ENCODE measurements at regions not wholly inside any gene's neighbourhood (a gene's known extent, or its start where the extent isn't known, plus 50 kb on each side); places are given as distances from the start of the nearest gene placed in this dataset.

DNA sequence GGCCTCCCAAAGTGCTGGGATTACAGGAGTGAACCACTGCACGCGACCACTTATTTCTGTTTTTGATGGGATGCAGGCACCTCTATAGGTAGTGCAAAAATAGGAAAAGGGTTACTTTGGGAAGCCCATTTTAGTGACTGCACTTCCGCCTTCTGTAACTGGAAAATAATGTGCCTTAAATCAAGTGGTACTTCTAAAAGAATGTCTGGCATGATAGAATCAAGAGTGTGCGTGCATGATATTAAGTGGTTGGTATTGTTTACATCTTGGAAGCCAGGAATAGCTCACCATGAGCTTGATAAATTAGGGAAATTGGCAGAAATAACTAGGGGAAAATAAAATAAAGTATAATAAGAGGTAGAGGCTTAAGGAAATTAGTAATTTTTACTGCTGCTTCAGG lies 1067.0 kb downstream of the ADGRL2 start:
- H3K4me1 ChIP-seq (ENCODE audit: control insufficient read depth in 2 of 2, insufficient read depth in 2 of 2, low read length in 2 of 2): no peaks in the 10 kb centered on the region
- ChIA-PET POLR2A (no interaction called here), CTCF (no interaction called here)
- Mint-ChIP-seq H3K4me1 (no peaks in the 10 kb centered on the region), H3K4me3 (no peak overlapping the region), H3K36me3 (no peaks in the 10 kb centered on the region), H3K27me3 (no peaks in the 10 kb centered on the region), H3K27ac (no peak overlapping the region), H3K9me3 (peaks cover 0 to 2% (median 0%) of the 10 kb centered on the region in 11 donors)
- intact Hi-C loops (cut with micrococcal nuclease): no loop called here
- H3K4me3 ChIP-seq (ENCODE audit: low read length): no peak overlapping the region
- H3K9me3 ChIP-seq (ENCODE audit: control insufficient read depth in 2 of 3, low read length in 3 of 3): no peaks in the 10 kb centered on the region
- H3K36me3 ChIP-seq (ENCODE audit: control insufficient read depth in 2 of 3, insufficient read depth in 3 of 3, low read length in 3 of 3): no peaks in the 10 kb centered on the region
- no peak for DNase-seq
- H3K27me3 ChIP-seq (ENCODE audit: control insufficient read depth in 2 of 2, insufficient read depth in 2 of 2, low read length in 2 of 2): no peaks in the 10 kb centered on the region
- no peak overlapping the region for H3K27ac ChIP-seq (ENCODE audit: low read depth, low read length)
- no peak for ATAC-seq

- CTCF ChIA-PET: no interaction called here
These were observed 1061.0 kb downstream of the ADGRL2 start for GRCh38 chr1:82861749-82862148.

GRCh38 chr1:82858031-82858430 lies 1057.3 kb downstream of the ADGRL2 start:
- H3K4me1 Mint-ChIP-seq: no peaks in the 10 kb centered on the region
- H3K36me3 ChIP-seq (ENCODE audit: control insufficient read depth in 2 of 3, insufficient read depth in 3 of 3, low read length in 3 of 3): no peaks in the 10 kb centered on the region
- H3K36me3 Mint-ChIP-seq: no peaks in the 10 kb centered on the region
- ATAC-seq: no peak
- no peaks in the 10 kb centered on the region for H3K4me1 ChIP-seq (ENCODE audit: control insufficient read depth in 2 of 2, insufficient read depth in 2 of 2, low read length in 2 of 2)
- no peaks in the 10 kb centered on the region for H3K27me3 ChIP-seq (ENCODE audit: control insufficient read depth in 2 of 2, insufficient read depth in 2 of 2, low read length in 2 of 2)
- intact Hi-C loops (cut with micrococcal nuclease): no loop called here
- H3K27me3 Mint-ChIP-seq: no peaks in the 10 kb centered on the region
- H3K9me3 Mint-ChIP-seq: peaks cover 0 to 2% (median 0%) of the 10 kb centered on the region in 11 donors
- CTCF ChIA-PET: no interaction called here
- H3K9me3 ChIP-seq (ENCODE audit: control insufficient read depth in 2 of 3, low read length in 3 of 3): no peaks in the 10 kb centered on the region
- no peak overlapping the region for H3K27ac ChIP-seq (ENCODE audit: low read depth, low read length)
- no peak for DNase-seq
- POLR2A ChIA-PET: no interaction called here
- H3K4me3 Mint-ChIP-seq: no peak overlapping the region
- no peak overlapping the region for H3K27ac Mint-ChIP-seq
- H3K4me3 ChIP-seq (ENCODE audit: low read length): no peak overlapping the region

More at GRCh38 chr1:82861749-82862148, 1061.0 kb downstream of the ADGRL2 start:
- H3K4me1 ChIP-seq (ENCODE audit: control insufficient read depth in 2 of 2, insufficient read depth in 2 of 2, low read length in 2 of 2): no peaks in the 10 kb centered on the region
- no peaks in the 10 kb centered on the region for H3K36me3 ChIP-seq (ENCODE audit: control insufficient read depth in 2 of 3, insufficient read depth in 3 of 3, low read length in 3 of 3)
- H3K4me3 Mint-ChIP-seq: no peak overlapping the region
- no peaks in the 10 kb centered on the region for H3K4me1 Mint-ChIP-seq
- H3K36me3 Mint-ChIP-seq: no peaks in the 10 kb centered on the region
- intact Hi-C loops (cut with micrococcal nuclease): no loop called here
- POLR2A ChIA-PET: no interaction called here
- ATAC-seq: no peak
- no peak overlapping the region for H3K4me3 ChIP-seq (ENCODE audit: low read length)
- DNase-seq: no peak
- H3K27me3 ChIP-seq (ENCODE audit: control insufficient read depth in 2 of 2, insufficient read depth in 2 of 2, low read length in 2 of 2): no peaks in the 10 kb centered on the region
- no peak overlapping the region for H3K27ac ChIP-seq (ENCODE audit: low read depth, low read length)
- H3K27ac Mint-ChIP-seq: no peak overlapping the region
- H3K9me3 ChIP-seq (ENCODE audit: control insufficient read depth in 2 of 3, low read length in 3 of 3): no peaks in the 10 kb centered on the region
- H3K9me3 Mint-ChIP-seq: no peaks in the 10 kb centered on the region
- no peaks in the 10 kb centered on the region for H3K27me3 Mint-ChIP-seq

- ATAC-seq (no peak), DNase-seq (no peak)
- intact Hi-C loops (cut with micrococcal nuclease): no loop called here
- Histone ChIP-seq H3K9me3 (ENCODE audit: control insufficient read depth in 2 of 3, low read length in 3 of 3) (no peaks in the 10 kb centered on the region), H3K27me3 (ENCODE audit: control insufficient read depth in 2 of 2, insufficient read depth in 2 of 2, low read length in 2 of 2) (no peaks in the 10 kb centered on the region), H3K4me1 (ENCODE audit: control insufficient read depth in 2 of 2, insufficient read depth in 2 of 2, low read length in 2 of 2) (no peaks in the 10 kb centered on the region), H3K36me3 (ENCODE audit: control insufficient read depth in 2 of 3, insufficient read depth in 3 of 3, low read length in 3 of 3) (no peaks in the 10 kb centered on the region), H3K27ac (ENCODE audit: low read depth, low read length) (no peak overlapping the region), H3K4me3 (ENCODE audit: low read length) (no peak overlapping the region)
- H3K27me3 Mint-ChIP-seq: peaks cover 0 to 2% (median 0%) of the 10 kb centered on the region in 5 donors
- H3K9me3 Mint-ChIP-seq: no peaks in the 10 kb centered on the region
- ChIA-PET CTCF (no interaction called here), POLR2A (no interaction called here)
- H3K27ac Mint-ChIP-seq: no peak overlapping the region
- H3K4me3 Mint-ChIP-seq: no peak overlapping the region
- H3K36me3 Mint-ChIP-seq: no peaks in the 10 kb centered on the region
- peaks cover 0 to 5% (median 0%) of the 10 kb centered on the region in 7 donors for H3K4me1 Mint-ChIP-seq
These were observed 1048.7 kb downstream of the ADGRL2 start for GRCh38 chr1:82849460-82849859.

DNA sequence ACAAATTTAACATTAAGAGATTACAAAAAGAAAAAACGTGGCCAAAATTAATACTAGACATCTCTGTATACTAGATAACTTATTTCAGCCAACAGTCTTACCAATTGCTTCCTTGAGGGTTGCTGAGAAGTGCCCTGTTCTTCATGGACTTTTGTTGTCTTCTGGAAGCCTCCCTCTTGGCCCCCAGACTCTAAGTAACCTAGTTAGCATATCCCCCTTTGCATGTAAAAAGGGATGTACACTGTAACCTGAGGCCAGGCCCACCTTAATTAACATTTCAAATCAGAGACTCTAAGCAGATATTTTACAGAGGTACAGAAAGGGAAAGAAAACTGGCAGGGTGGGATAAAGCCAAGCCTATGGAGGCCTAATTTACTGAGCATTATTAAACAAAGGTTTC lies 1047.3 kb downstream of the ADGRL2 start:
- no peak overlapping the region for H3K27ac Mint-ChIP-seq
- H3K9me3 ChIP-seq (ENCODE audit: control insufficient read depth in 2 of 3, low read length in 3 of 3): no peaks in the 10 kb centered on the region
- H3K27me3 Mint-ChIP-seq: peaks cover 0 to 2% (median 0%) of the 10 kb centered on the region in 5 donors
- no peak overlapping the region for H3K27ac ChIP-seq (ENCODE audit: low read depth, low read length)
- intact Hi-C loops (cut with micrococcal nuclease): no loop called here
- POLR2A ChIA-PET: no interaction called here
- CTCF ChIA-PET: no interaction called here
- no peaks in the 10 kb centered on the region for H3K4me1 ChIP-seq (ENCODE audit: control insufficient read depth in 2 of 2, insufficient read depth in 2 of 2, low read length in 2 of 2)
- H3K4me3 Mint-ChIP-seq: no peak overlapping the region
- no peak overlapping the region for H3K4me3 ChIP-seq (ENCODE audit: low read length)
- no peaks in the 10 kb centered on the region for H3K27me3 ChIP-seq (ENCODE audit: control insufficient read depth in 2 of 2, insufficient read depth in 2 of 2, low read length in 2 of 2)
- no peaks in the 10 kb centered on the region for H3K36me3 ChIP-seq (ENCODE audit: control insufficient read depth in 2 of 3, insufficient read depth in 3 of 3, low read length in 3 of 3)
- DNase-seq (no peak), ATAC-seq (no peak)
- no peaks in the 10 kb centered on the region for H3K9me3 Mint-ChIP-seq
- peaks cover 0 to 5% (median 0%) of the 10 kb centered on the region in 7 donors for H3K4me1 Mint-ChIP-seq
- H3K36me3 Mint-ChIP-seq: no peaks in the 10 kb centered on the region

DNA sequence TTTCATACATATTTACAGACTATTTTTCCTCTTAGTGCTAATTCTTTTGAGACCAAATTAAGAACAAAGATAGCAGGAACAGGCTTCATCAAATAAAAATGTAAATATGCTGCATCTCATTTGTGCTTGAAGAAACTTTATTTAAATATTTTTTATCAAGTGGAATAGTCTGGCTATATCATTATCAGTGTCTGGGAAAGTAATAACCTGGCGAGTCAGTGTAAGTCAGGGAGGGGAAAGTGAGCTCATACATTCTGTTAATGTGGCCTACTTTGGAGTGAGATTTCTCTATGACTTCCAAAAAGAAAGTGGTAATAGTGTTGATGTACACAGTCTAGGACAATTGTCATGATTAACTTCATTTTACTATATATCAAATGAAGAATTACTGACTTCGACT lies 1045.1 kb downstream of the ADGRL2 start:
- ATAC-seq (no peak), DNase-seq (no peak)
- H3K27ac ChIP-seq (ENCODE audit: low read depth, low read length): no peak overlapping the region
- H3K9me3 Mint-ChIP-seq: no peaks in the 10 kb centered on the region
- H3K36me3 Mint-ChIP-seq: no peaks in the 10 kb centered on the region
- H3K27me3 Mint-ChIP-seq: peaks cover 0 to 2% (median 0%) of the 10 kb centered on the region in 5 donors
- H3K4me3 Mint-ChIP-seq: no peak overlapping the region
- no peaks in the 10 kb centered on the region for H3K36me3 ChIP-seq (ENCODE audit: control insufficient read depth in 2 of 3, insufficient read depth in 3 of 3, low read length in 3 of 3)
- ChIA-PET POLR2A (interaction anchor here (1.2 kb wide), 1 partner anchor 11 kb away, joined by 3 read pairs; no protein-coding TSS in a partner anchor), CTCF (no interaction called here)
- no peak overlapping the region for H3K4me3 ChIP-seq (ENCODE audit: low read length)
- H3K27me3 ChIP-seq (ENCODE audit: control insufficient read depth in 2 of 2, insufficient read depth in 2 of 2, low read length in 2 of 2): no peaks in the 10 kb centered on the region
- no peak overlapping the region for H3K27ac Mint-ChIP-seq
- H3K9me3 ChIP-seq (ENCODE audit: control insufficient read depth in 2 of 3, low read length in 3 of 3): no peaks in the 10 kb centered on the region
- peaks cover 0 to 5% (median 0%) of the 10 kb centered on the region in 7 donors for H3K4me1 Mint-ChIP-seq
- intact Hi-C loops (cut with micrococcal nuclease): no loop called here
- H3K4me1 ChIP-seq (ENCODE audit: control insufficient read depth in 2 of 2, insufficient read depth in 2 of 2, low read length in 2 of 2): no peaks in the 10 kb centered on the region

GRCh38 chr1:82844911-82845827 lies 1044.4 kb downstream of the ADGRL2 start:
- Histone ChIP-seq H3K9me3 (ENCODE audit: control insufficient read depth in 2 of 3, low read length in 3 of 3) (no peaks in the 10 kb centered on the region), H3K4me1 (ENCODE audit: control insufficient read depth in 2 of 2, insufficient read depth in 2 of 2, low read length in 2 of 2) (no peaks in the 10 kb centered on the region), H3K4me3 (ENCODE audit: low read length) (no peak overlapping the region), H3K27ac (ENCODE audit: low read depth, low read length) (no peak overlapping the region), H3K36me3 (ENCODE audit: control insufficient read depth in 2 of 3, insufficient read depth in 3 of 3, low read length in 3 of 3) (no peaks in the 10 kb centered on the region), H3K27me3 (ENCODE audit: control insufficient read depth in 2 of 2, insufficient read depth in 2 of 2, low read length in 2 of 2) (no peaks in the 10 kb centered on the region)
- DNase-seq: no peak
- Mint-ChIP-seq H3K4me1 (peaks cover 0 to 5% (median 0%) of the 10 kb centered on the region in 7 donors), H3K9me3 (no peaks in the 10 kb centered on the region), H3K36me3 (no peaks in the 10 kb centered on the region), H3K27me3 (peaks cover 0 to 4% (median 2%) of the 10 kb centered on the region in 5 donors), H3K27ac (no peak overlapping the region), H3K4me3 (no peak overlapping the region)
- CTCF ChIA-PET: no interaction called here
- POLR2A ChIA-PET: interaction anchor here (1.2 kb wide), 1 partner anchor 10 kb away, joined by 3 read pairs; no protein-coding TSS in a partner anchor
- intact Hi-C loops (cut with micrococcal nuclease): no loop called here
- ATAC-seq: no peak
